ENCODE measurements at regions not wholly inside any gene's neighbourhood (a gene's known extent, or its start where the extent isn't known, plus 50 kb on each side); places are given as distances from the start of the nearest gene placed in this dataset.

GRCh38 chr4:38213083-38213805 is 253.0 kb downstream of the PTTG2 start:
- no peak for DNase-seq (ENCODE audit: extremely low spot score, unreplicated experiment)
- Mint-ChIP-seq H3K9me3 (peaks cover 4% of the 10 kb centered on the region), H3K36me3 (no peaks in the 10 kb centered on the region), H3K4me3 (no peak overlapping the region), H3K27ac (no peak overlapping the region), H3K27me3 (no peaks in the 10 kb centered on the region), H3K4me1 (ENCODE audit: unreplicated experiment) (peaks cover 13% of the 10 kb centered on the region)
- TF ChIP-seq CTCF (conservative IDR thresholded peaks at IDR 0.05), result no peak

- TF ChIP-seq CTCF (conservative IDR thresholded peaks at IDR 0.05), result no peak
- H3K27ac Mint-ChIP-seq, result no peak overlapping the region
- no peaks in the 10 kb centered on the region for H3K36me3 Mint-ChIP-seq
- peaks cover 24% of the 10 kb centered on the region for H3K4me1 Mint-ChIP-seq (ENCODE audit: unreplicated experiment)
- no peak overlapping the region for H3K4me3 Mint-ChIP-seq
- H3K27me3 Mint-ChIP-seq, result no peaks in the 10 kb centered on the region
- no peaks in the 10 kb centered on the region for H3K9me3 Mint-ChIP-seq
- DNase-seq (ENCODE audit: extremely low spot score, unreplicated experiment), result no peak
Observed at GRCh38 chr4:38222892-38223291, 262.7 kb downstream of the PTTG2 start.

GRCh38 chr4:38223306-38223705 is 263.1 kb downstream of the PTTG2 start:
- H3K4me3 Mint-ChIP-seq, result no peak overlapping the region
- no peak overlapping the region for H3K27ac Mint-ChIP-seq
- peaks cover 24% of the 10 kb centered on the region for H3K4me1 Mint-ChIP-seq (ENCODE audit: unreplicated experiment)
- H3K36me3 Mint-ChIP-seq, result no peaks in the 10 kb centered on the region
- no peak for DNase-seq (ENCODE audit: extremely low spot score, unreplicated experiment)
- no peaks in the 10 kb centered on the region for H3K9me3 Mint-ChIP-seq
- H3K27me3 Mint-ChIP-seq, result no peaks in the 10 kb centered on the region
- no peak for TF ChIP-seq CTCF (conservative IDR thresholded peaks at IDR 0.05)

GRCh38 chr4:38223782-38224236 is 263.6 kb downstream of the PTTG2 start:
- peak overlapping the region; percentile 61 for H3K4me3 Mint-ChIP-seq
- no peak for DNase-seq (ENCODE audit: extremely low spot score, unreplicated experiment)
- no peaks in the 10 kb centered on the region for H3K36me3 Mint-ChIP-seq

GRCh38 chr4:38224850-38225249 is 264.7 kb downstream of the PTTG2 start:
- Mint-ChIP-seq H3K9me3 (no peaks in the 10 kb centered on the region), H3K27ac (no peak overlapping the region), H3K4me1 (ENCODE audit: unreplicated experiment) (peaks cover 29% of the 10 kb centered on the region), H3K27me3 (no peaks in the 10 kb centered on the region), H3K36me3 (no peaks in the 10 kb centered on the region), H3K4me3 (no peak overlapping the region)
- DNase-seq (ENCODE audit: extremely low spot score, unreplicated experiment), result no peak
- no peak for TF ChIP-seq CTCF (conservative IDR thresholded peaks at IDR 0.05)

More at GRCh38 chr4:38223782-38224236, 263.6 kb downstream of the PTTG2 start:
- Mint-ChIP-seq H3K27ac (peak overlapping the region; percentile 45), H3K27me3 (no peaks in the 10 kb centered on the region), H3K4me1 (ENCODE audit: unreplicated experiment) (peaks cover 24% of the 10 kb centered on the region), H3K9me3 (no peaks in the 10 kb centered on the region)
- TF ChIP-seq CTCF (conservative IDR thresholded peaks at IDR 0.05), result no peak

Data from type B pancreatic cell (in vitro differentiated cells).